ENCODE measurements at regions not wholly inside any gene's neighbourhood (a gene's known extent, or its start where the extent isn't known, plus 50 kb on each side); places are given as distances from the start of the nearest gene placed in this dataset.
A peak's percentile ranks its signal among the peaks of the same experiment; 100 is the strongest.

DNA sequence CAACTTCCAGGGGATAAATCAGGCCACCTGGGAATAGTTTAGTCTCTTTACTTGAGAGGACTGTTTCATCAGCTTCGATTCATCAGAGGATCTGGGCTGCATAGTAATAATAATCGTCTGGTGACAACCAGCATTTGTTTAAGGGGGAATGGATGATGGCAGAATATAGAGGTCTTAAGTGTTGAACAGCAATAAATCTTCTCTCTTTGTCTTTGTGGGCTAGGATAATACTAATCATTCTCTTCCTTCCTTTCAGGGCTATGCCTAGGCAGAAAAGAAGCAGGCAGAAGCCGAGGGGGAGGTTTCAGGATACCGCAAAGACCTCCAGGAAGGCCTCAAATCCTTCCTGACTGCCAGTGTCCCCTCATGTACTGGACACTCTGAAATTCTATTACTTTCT, 150.4 kb upstream of the GAREM1 start:
- no peak for DNase-seq

DNA sequence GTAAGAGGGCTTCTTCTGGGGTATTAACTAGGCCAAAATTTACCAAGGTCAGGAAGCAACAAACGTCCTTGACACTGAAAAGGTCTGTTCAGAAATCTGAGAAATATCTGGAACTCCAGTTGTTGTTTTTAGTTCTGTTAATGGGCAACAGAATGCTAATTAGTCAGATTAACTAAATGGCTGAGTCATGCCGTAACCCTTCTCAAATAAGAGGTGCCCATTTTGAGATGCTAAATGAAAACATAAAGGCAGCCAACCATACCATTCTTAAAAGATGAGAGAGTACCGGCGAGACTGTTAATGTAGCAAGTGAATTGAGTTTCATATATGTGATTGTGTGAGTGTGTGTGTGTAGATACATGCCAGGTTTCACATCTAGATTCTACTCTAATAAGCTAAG, 147.9 kb upstream of the GAREM1 start:
- no peak for DNase-seq

DNA sequence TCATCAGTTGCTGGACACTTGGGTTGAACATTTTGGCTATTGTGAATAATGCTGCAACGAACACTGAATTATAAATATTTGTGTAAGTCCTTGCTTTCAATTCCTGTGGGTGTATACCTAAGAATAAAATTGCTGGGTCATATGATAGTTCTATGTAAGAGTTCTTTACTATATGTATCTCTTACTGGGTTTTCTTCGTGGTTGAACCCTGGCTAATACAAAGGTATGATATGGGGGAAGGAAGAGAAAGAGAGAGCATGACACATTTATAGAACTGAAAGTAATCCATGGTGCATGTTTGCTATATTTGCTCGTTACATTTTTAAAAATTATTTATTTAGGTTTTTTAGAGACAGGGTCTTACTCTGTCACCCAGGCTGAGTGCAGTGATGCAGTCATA, 143.1 kb upstream of the GAREM1 start:
- DNase-seq, result no peak

DNA sequence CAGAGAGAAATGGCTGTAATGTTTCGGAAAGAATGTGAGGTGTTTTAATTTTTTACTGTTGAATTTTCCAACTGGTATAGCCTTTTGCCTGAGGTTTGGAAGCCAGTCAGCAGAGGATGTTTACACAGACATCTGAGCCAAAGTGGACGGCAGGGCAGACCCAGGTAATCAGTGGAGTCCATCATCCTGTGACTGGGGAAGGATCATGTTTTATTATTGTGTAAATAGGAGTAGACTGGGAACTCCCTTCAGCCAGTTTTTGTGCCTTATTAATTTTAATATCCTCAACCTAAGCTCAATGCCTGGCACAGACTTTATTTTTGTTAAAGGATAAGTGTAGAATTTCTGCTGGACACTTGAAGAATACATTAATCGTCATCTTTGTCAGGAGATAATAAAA, 142.0 kb upstream of the GAREM1 start:
- DNase-seq, result no peak

DNA sequence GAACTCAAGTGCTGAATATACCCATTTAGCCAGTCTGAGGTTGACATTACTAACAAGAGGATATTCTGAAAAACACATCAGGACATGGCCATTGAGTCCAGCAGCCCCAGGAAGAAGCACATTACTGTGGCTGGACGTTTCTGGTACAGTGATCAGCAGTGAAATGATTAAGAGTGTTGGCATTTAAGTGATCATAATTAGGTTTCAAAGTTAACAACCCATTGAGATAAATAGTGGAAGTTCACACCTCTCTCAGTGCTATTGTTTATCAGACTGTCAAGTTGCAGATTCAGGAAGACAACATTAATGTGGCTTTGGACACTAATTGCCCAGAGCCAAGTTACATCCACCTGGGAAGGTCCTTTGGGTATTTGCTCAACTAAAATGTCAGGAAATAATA, 139.5 kb upstream of the GAREM1 start:
- no peak for DNase-seq

DNA sequence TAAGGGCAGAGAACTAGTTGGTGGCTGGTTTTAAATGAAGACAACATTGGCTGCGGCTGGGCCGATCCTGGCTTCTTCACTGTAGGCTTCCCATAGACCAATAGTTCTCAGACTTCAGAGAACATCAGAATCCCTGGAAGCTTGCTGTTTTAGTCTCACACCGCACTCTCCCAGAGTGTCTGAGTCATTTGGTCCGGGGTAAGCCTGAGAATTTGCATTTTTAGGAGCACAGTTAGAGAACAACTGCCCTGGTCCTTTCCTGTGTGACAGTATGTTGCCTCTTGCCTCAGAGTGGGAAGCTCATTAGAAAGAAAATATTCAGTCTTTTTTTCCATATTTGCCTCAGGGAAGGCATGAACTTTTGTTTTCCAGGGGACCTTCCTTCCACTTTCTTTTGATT, 137.1 kb upstream of the GAREM1 start:
- DNase-seq, result no peak

DNA sequence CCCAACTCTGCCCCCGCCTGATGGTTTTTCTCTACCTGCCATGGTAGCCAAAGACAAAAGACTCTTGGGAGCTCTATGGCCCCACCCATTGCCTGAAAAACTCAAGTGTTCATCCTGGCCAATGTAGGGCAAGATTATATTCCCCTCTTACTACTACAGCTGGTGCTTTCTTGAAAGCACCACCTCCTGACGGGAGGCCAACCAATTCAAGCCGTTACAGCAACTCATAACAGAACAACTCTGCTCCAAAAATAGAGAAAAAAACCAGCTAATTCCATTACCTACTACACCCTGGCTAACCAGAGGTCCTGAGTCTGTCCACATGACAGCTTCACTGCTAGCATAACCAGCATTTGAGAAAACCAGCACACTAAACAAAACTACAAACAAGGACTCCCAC, 127.5 kb upstream of the GAREM1 start:
- no peak for DNase-seq

DNA sequence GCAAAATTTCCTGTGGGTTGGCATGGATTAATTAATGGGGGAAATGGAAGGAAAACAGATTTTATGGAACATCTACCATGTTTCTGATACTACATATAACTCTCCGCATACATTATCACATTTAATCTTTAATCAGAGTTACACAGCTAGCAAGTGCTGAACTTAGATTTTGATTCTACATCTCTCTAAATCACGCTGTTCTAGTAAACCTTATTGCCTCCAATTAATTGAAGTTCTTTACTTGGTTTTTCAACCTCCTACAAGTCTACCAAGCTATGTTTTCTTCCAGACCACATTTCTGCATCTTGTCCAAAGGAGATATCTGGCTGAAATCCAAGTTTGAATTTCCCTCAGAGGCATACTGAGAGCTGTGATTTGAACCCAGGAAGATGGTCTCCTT, 125.8 kb upstream of the GAREM1 start:
- DNase-seq, result no peak

DNA sequence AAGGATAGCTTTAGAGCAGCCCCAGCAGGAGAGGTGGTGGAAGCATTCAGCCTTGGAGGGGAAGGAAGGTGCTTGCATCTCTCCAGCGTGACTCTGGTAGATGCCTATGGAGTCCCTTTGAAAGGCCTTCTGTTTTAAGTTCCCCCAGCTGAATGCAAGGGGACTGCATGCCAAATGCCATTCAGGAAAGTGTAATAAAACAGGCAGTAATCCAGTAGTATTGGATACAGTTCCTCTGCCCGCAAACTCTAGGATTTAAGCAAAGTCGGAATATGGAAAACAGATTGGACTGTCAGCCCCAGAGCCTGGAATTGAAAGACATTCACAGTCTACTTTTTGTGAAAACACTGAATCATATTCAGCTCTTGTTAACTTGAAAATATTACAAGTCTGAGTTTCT, 125.2 kb upstream of the GAREM1 start:
- no peak for DNase-seq

DNA sequence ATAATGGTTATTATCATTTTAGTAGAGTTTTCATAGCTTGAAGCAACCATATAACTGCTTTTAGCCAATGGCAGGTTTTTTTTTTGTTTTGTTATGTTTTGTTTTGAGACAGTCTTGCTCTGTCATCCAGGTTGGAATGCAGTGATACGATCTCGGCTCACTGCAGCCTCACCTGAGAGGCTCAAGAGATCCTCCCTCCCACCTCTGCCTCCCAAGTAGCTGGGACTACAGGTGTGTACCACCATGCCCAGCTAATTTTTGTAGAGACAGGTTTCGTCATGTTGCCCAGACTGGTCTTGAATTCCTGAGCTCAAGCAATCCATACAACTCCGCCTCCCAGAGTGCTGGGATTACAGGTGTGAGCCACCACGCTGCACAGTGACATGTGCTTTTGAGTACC, 117.5 kb upstream of the GAREM1 start:
- no peak for DNase-seq

DNA sequence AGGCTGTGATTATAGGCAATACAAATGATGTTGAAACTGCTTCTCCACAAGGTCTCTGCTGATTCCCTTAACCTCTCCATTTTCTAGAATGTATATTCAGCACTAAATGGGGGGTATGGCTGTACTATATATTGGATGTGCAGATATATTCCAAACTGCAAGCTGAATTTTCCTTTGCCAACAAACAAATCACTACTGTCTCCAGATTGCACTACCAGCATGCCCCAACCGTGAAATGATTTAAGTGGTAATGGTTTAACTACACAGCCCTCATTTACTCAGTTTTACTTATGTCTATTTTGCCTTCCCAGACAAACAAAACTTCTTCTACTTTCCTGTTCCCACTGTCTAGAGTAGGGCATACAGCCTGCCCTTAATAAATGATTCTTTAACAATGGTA, 112.7 kb upstream of the GAREM1 start:
- no peak for DNase-seq

DNA sequence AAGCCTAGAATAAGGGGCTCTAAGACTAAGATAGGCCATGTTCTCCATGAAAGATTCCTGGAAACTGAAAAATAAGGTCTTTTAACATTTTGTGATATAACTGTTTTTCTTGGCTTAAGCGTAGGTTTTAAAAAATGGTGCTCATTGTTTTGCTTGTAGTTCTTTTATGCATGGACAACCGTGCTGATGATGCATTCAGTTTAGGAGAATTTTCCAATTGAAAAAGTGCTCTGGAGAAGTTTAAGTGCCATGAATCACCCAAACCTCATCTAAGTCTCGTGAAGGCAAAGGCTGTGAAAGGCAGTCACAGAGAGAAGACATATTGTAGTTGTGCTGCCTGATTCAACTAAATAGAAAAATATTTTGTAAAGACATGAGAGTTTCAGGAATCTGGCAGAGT, 111.8 kb upstream of the GAREM1 start:
- DNase-seq, result no peak

DNA sequence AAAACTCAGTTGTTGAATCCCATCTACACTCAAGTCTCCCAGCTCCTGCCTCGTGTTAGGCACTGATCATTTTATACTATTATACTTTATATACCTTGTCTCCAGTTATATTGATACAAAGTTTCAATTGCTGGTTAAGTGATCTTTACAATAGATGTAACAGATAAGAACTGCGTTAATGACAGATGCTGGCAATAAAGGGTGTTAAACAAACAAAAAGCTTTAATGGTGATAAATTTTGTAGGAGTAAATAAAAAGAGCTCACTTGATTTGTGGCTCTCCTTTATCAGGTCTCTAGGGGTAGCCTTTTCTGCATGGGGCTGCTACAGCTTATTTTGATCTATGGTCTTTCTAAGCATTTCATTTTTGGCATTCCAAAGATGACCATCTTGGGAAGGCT, 106.9 kb upstream of the GAREM1 start:
- DNase-seq, result no peak

DNA sequence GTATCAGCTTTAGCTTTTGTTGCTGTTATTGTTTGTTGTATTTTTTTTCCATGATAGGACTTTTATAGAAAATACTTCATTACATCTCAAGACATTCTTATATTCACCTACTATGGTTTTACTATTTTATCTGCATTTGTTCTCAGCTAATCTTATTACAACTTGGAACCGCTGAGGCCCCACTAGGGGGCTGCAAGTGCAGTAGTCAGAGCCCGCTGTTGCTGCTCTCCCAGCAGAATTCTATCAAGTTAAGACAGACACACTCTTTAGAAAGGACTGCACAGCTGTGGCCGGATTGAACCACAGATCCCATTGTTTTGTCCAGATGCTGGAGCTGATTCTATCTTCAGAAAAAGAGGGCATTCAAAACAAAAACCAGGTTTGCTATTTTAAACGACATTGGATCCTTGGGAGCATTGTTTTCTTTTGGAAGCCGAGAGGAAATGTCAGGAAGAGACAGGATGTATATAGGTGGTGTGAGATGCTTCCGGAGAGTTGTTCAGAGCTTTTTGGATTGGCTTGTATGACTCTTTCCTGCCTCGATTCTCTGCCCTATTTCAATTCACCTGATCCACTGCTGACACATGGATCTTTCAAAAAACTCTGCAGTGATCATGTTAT, 105.7 kb upstream of the GAREM1 start:
- peak; percentile 46 for DNase-seq

DNA sequence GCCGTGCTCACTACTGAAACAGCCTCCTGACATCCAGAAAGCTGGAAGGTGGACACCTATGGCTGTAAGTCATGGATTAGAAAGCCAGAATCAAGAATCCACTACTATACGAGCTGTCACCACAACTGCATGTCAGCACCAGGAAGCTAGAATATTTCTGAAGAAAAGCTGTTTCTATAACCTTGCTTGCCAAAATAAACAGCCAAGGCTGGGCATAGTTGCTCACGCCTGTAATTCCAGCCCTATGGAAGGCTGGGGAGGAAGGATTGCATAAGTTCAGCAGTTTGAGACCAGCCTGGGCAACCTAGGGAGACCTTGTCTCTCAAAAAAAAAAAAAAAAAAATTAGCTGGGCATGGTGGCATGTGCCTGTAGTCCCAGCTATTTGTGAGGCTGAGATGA, 96.3 kb upstream of the GAREM1 start:
- no peak for DNase-seq

DNA sequence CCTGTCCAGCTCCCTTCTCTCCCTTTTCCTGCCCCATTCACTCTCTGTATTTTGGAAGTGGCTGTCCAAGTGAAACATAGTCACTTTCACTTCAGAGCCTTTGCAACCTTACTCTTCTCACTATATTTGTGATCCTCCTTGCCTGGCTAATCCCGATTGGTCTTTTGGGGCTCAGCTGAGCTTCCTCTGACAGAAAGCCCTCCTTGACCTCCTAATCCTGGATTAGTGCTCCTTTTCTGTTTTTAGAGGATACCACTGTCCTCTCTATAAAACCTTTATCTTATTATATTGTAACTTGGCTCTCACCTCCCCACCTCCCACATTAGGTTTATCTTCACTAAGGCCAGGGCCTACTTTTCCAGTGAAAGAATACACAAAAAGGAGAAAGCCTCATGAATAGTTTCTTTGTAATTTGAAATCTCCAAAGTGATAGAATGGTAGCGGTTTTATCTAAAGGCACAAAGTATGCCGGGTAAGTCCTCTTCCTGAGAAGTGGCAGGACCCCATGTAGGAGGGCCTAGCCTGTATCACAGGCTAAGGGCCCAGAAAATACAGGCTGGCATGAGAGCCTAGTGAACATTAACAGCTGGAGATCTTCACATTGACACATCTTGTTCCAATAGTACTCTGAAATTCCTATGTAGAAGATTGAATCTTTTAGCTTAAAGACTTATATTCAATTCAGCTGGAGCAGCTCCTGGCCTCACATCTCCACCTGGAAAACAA, 83.1 kb upstream of the GAREM1 start:
- no peak for DNase-seq

DNA sequence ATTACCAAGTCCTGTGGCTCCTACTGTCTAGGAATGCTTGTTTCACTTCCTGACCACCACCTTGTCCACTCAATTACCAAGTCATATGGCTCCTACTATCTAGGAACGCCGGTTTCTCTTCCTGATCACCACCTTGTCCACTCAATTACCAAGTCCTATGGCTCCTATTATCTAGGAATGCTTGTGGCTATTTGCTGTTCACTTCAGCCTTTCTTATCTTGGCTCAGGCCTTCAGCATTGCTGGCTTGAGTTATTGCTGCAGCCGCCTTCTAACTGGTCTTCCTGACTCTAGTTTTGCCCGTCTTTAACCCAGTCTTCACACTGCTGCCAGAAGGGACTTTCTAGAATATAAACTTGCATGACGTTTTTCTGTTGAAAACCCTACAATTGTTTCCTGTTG, 82.5 kb upstream of the GAREM1 start:
- no peak for DNase-seq

DNA sequence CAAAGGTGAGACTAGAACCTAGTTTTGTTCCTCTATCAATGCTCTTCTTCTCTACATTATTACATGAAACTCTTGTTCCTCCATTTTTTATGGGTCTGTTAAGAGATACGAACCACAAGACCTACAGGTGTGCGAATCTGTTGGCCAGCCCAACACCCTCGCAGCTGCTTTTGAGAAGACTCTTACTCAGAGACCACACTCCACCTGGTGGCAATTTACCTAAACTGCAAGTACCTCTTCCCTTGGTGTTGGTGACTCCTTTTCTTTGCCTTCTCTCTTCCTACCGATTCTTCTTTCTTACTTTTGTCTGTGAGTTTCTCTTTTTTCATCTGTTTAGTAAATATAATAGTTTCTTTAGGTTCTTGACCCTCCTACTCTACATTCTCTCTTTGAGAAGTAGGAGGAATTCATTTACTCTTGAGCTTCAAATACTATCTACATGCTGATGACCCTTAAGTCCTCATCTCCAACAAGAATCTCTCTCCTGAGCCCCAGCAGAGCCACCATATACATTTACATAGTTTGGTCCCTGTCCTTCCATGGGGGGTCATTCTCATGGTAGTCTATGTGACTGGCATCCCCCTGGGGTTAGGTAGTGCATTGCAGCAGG, 81.8 kb upstream of the GAREM1 start:
- DNase-seq, result peak; percentile 77

DNA sequence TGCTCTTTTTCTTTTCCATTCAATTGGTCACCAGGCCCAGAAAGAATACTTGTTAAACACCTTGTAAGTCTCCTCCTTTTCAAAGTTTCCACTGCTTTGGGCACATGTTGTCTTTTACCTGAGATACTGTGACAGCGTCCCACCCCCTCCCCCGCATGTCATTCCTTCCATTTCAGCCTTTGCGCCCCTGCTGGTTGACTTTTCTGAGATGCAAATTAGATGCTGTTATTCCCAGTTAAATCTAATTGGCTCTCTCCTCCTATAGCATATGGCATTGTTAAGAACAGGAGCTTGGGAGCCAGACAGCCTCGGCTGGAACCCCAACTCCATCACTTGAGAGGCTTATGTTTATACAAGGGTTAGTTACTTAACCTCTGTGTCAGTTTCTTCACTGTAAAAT, 80.3 kb upstream of the GAREM1 start:
- DNase-seq, result no peak

DNA sequence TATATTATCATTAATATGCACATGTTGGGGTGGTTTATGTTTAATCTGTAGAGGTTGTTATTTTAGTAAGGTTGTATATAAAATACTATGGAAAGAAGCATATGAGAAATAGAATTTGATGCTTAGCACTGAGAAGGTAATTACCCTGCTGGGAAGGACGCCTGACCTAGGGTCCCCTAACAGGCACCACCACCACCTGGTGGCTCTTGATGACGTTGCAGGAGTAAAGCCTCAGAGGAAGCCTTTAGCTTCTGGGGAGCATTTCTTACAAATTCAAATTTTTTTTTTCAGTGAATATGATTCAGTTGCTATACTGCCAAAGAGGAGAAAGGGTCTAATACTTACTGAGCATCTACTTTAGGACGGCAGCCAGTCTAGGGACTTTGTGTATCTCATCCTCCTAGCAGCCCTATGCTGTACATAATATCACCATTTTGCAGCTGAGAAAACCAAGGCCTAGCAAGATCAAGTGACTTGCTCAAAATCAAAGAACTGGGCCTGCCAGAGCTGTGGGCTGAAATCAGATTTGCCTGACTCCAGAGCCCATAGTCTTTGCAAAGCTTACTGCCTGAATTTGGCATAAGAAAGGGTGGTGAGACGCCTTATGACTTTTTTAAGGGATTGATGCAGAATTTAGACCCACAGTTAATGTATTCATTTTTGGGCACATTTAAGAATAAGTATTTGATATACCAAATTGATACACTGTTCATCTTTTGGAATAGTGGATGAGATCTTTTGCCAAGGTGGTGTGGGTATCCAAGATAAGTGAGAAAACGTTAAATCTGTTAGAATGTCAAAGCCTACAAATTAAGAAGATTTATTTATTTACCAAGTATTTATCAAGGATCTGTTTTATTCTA, 78.8 kb upstream of the GAREM1 start:
- DNase-seq, result peak; percentile 61

DNA sequence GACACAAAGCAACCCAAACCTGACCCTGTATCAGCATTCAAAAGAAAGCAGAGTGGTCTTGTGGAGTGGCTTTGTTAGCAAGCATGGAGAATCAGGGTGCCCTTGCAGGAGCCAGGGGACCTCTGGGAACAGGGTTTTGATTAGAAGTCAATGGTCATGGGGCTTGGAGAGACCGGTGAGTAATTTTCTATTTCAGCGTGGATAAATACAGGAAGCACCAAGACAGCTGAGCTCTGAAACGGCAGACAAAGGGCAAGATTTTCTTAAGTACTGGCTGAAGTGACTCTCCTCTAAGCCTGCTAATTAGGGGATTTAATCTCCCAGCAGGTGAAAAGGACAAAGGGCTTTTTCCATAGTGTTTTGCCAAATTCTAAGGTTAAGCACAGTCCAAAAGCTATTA, 78.0 kb upstream of the GAREM1 start:
- no peak for DNase-seq

DNA sequence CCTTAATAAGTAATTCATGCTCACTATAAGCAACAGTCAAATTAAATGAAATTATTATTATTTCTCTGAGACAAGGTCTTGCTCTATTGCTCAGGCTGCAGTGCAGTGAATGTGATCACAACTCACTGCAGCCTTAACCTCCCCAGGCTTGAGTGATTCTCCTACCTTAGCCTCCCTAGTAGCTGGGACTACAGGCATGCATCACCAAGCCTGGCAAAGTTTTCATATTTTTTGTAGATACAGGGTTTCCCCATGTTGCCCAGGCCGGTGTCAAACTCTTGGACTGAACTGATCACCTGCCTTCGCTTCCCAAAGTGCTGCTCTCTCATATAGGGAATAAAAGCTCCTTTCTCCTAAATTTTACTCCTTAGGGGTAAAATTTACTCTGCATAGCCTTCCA, 74.9 kb upstream of the GAREM1 start:
- DNase-seq, result no peak

DNA sequence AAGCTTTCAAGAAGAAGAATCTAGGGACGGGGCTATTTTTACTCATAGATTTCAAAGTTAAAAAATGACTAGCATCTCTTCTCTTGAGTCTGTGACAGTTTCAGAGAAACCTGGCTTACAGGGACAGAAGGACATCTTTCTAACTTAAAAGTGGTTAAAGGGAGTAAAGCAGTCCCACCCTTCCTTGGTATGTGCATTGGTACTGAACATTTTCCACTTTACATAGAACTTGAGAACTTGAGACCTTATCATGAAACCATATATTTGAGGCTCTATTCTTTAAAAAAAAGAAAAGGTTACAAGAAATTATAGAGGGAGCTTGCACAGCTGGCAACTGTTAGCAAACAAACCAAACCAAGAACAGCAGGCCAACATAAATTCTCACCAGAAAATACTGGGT, 73.4 kb upstream of the GAREM1 start:
- no peak for DNase-seq

Data from OCI-M1 (cell line).